ENCODE measurements at regions not wholly inside any gene's neighbourhood (a gene's known extent, or its start where the extent isn't known, plus 50 kb on each side); places are given as distances from the start of the nearest gene placed in this dataset.

GRCh38 chr2:145339646-145340045 lies 819.7 kb upstream of the ZEB2 start:
- no peak for TF ChIP-seq POLR2A (IDR thresholded peaks at IDR 0.05)
- no peak for TF ChIP-seq CTCF (IDR thresholded peaks at IDR 0.05)
